ENCODE measurements at regions not wholly inside any gene's neighbourhood (a gene's known extent, or its start where the extent isn't known, plus 50 kb on each side); places are given as distances from the start of the nearest gene placed in this dataset.

- TF ChIP-seq ZNF776 (CRISPR knock-in tag; IDR thresholded peaks at IDR 0.05) (no peak), MTF1 (CRISPR knock-in tag; IDR thresholded peaks at IDR 0.05) (no peak), CEBPB (IDR thresholded peaks at IDR 0.05; ENCODE audit: borderline replicate concordance, low read depth, low read length) (no peak)
Observed at GRCh38 chr4:151569650-151570049, 160.7 kb downstream of the FHIP1A start.
